Esophagus (tissue), 2 donors: ENCODE measurements at regions not wholly inside any gene's neighbourhood (a gene's known extent, or its start where the extent isn't known, plus 50 kb on each side); places are given as distances from the start of the nearest gene placed in this dataset.

Experiments used
- H3K27ac ChIP-seq, 2 donors: one replicate each; pipeline ENCODE4 v1.5.1; 2013; ENCODE audit warnings: low read depth in 2 of 2, mild to moderate bottlenecking in 2 of 2, inconsistent platforms in 1 of 2, low read length in 1 of 2, moderate library complexity in 1 of 2
- H3K27me3 ChIP-seq, 2 donors: one replicate each; pipeline ENCODE4 v1.6.1; 2013; ENCODE audit warnings: low read length in 2 of 2, control low read depth in 1 of 2, mild to moderate bottlenecking in 1 of 2; ENCODE audit not compliant: insufficient read depth in 2 of 2, control insufficient read depth in 1 of 2
- H3K36me3 ChIP-seq, 2 donors: one replicate each; pipeline ENCODE4 v1.6.1; 2013; ENCODE audit warnings: low read length in 1 of 2; ENCODE audit not compliant: control insufficient read depth in 2 of 2, insufficient read depth in 2 of 2
- H3K4me1 ChIP-seq, 2 donors: one replicate each; pipeline ENCODE4 v1.6.1; 2013; ENCODE audit warnings: low read length in 1 of 2; ENCODE audit not compliant: control insufficient read depth in 2 of 2, insufficient read depth in 2 of 2
- H3K4me3 ChIP-seq, 2 donors: one replicate each; pipeline ENCODE4 v1.5.1; 2013; ENCODE audit warnings: low read length in 2 of 2, mild to moderate bottlenecking in 2 of 2, low read depth in 1 of 2, moderate library complexity in 1 of 2
- H3K9me3 ChIP-seq, 2 donors: one replicate each; pipeline ENCODE4 v1.6.1; 2013; ENCODE audit warnings: mild to moderate bottlenecking in 2 of 2, low read depth in 1 of 2, low read length in 1 of 2, moderate library complexity in 1 of 2; ENCODE audit not compliant: control insufficient read depth in 2 of 2, insufficient read depth in 1 of 2
- WGBS, 2 donors: extraction: QIAGEN DNeasy Blood & Tissue Kit; methylation state at CpG; one replicate each; pipeline ENCODE4 v1.1.7; 2013; 5-methylcytosine and 5-hydroxymethylcytosine counted together
- donor health status: healthy with polysubstance abuse.
- donor health status: Bipolar disorder and iron deficiency.

- Histone ChIP-seq H3K9me3 (peaks cover 0 to 15% of the 10 kb centered on the region in 2 donors), H3K36me3 (no peaks in the 10 kb centered on the region), H3K4me3 (no peak overlapping the region), H3K27me3 (peaks cover 0 to 6% of the 10 kb centered on the region in 2 donors), H3K27ac (no peak overlapping the region), H3K4me1 (peaks cover 7 to 8% of the 10 kb centered on the region in 2 donors)
- 27 to 33% methylated on average over 26 of the region's 26 CpGs for whole genome bisulfite sequencing, 2 donors
These were observed 196.2 kb upstream of the C14orf180 start for GRCh38 chr14:104383088-104383995.

DNA sequence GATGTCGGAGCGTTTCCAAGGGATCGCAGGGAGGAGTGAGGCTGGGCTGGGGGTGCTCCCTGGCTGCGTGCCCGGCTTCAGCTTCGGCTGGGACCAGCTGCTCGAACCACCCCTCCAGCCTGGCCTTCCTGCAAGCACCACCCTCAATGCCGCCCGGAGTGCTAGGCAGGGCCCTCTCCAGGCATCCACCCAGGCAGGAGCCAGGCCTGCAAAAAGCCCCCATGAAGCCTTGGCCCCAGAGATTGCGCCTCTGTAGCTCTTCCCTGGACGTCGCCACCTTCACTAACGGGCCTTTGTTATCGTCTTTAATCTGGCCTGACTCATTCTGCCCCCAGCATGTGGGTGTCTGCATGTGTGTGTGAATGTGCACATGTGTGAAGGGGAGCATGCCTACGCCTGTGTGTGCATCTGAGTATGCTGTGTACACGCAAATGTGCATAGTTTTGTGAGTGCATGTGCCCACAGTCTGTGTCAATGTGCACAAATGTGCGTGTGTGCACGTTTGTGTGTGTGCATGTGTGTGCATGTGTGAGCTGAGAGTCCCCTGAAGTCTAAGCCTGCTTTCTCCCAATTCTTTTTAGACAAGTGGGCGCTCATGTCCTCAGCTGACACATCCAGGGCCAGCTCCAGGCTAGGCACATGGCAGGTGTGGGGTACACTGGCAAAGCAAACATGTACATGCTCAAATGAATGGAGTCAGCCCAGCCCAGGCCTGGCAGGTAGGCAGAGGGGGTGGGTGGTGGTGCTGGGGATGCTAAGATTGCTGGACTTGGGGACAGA lies 195.4 kb upstream of the C14orf180 start:
- WGBS, 2 donors: 30 to 40% methylated on average over 19 of the region's 19 CpGs
- no peak overlapping the region for H3K4me3 ChIP-seq
- no peak overlapping the region for H3K27ac ChIP-seq
- H3K36me3 ChIP-seq: no peaks in the 10 kb centered on the region
- H3K9me3 ChIP-seq: peaks cover 0 to 15% of the 10 kb centered on the region in 2 donors
- H3K4me1 ChIP-seq: peaks cover 7 to 8% of the 10 kb centered on the region in 2 donors
- peaks cover 0 to 6% of the 10 kb centered on the region in 2 donors for H3K27me3 ChIP-seq

DNA sequence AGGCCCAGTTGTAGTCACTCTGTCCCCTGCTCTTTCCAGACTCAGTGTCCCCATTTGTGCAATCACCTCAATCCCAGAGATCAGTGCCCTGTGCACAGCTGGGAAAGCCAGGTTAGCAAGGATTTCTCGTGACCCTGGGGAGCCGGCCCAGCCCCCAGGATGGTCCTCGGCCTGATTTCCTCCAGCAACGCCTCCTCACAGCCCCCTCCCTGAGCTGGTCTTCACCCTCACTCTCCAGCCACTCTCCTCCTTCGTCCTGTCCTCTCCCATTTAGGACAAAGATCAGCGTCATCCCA lies 194.8 kb upstream of the C14orf180 start:
- Histone ChIP-seq H3K36me3 (no peaks in the 10 kb centered on the region), H3K27ac (no peak overlapping the region), H3K9me3 (peaks cover 0 to 13% of the 10 kb centered on the region in 2 donors), H3K27me3 (peaks cover 0 to 4% of the 10 kb centered on the region in 2 donors), H3K4me1 (peaks cover 7 to 8% of the 10 kb centered on the region in 2 donors), H3K4me3 (no peak overlapping the region)
- WGBS, 2 donors: 82 to 89% methylated on average over 6 of the region's 6 CpGs

DNA sequence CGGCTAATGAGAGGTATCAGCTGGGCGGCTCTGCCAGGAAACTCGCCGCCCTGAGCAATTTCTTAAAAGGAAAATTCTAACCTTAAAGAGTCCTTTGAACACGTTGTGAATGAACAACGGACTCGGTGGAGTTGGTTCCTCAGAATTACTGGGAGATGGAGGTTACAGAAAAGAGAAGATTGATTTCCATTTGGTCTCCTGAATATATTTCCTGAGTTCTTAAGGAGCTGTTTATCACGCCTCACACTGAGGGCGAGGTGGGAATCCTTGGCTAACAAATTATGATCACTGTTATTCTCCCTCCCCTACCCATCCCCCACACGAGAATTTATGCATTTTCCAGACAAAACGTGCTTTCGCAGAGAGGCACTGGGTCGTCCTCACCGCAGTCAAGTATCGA lies 194.5 kb upstream of the C14orf180 start:
- Histone ChIP-seq H3K4me1 (peaks cover 7 to 8% of the 10 kb centered on the region in 2 donors), H3K9me3 (peaks cover 0 to 12% of the 10 kb centered on the region in 2 donors), H3K36me3 (no peaks in the 10 kb centered on the region), H3K27me3 (peaks cover 0 to under 1% of the 10 kb centered on the region in 2 donors), H3K27ac (no peak overlapping the region), H3K4me3 (no peak overlapping the region)
- WGBS, 2 donors: 80 to 86% methylated on average over 15 of the region's 15 CpGs

GRCh38 chr14:104385531-104386101 lies 193.9 kb upstream of the C14orf180 start:
- no peak overlapping the region for H3K4me3 ChIP-seq
- no peaks in the 10 kb centered on the region for H3K27me3 ChIP-seq
- H3K27ac ChIP-seq: no peak overlapping the region
- H3K9me3 ChIP-seq: peaks cover 0 to 8% of the 10 kb centered on the region in 2 donors
- H3K4me1 ChIP-seq: peaks cover 7 to 8% of the 10 kb centered on the region in 2 donors
- H3K36me3 ChIP-seq: no peaks in the 10 kb centered on the region
- WGBS, 2 donors: 74 to 82% methylated on average over 20 of the region's 20 CpGs

DNA sequence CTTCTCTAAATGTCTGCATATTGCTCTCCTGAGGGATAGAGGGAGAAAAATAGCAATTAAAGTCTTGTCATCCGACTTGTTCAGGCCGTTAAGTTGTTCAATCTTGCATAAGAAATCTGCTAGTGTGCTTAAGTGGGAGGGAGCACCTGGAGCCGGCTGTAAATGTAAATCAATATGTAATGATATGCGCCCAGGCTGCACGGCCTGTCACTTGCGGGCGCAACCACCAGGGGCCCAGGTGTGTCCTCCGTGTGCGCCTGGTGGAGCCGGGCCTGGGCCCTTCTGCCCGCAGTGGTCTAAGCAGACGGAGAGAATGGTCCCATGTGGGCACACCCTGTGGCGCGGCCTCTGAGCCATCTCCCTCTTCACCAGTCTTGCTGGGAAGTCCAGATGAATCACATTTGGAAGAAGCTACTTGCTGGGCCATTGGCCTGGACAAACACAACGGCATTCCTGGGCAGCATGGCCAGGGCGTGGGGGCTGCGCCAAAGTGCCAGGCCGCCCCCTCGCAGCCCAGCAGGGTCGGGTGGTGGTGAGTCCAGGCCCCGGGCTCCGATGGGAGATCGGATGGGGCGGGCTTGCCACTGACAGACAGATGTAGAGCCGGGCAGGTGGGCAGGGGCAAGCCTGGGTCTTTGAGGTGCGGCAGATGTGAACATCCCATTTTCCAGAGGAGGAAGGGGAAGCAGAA lies 193.3 kb upstream of the C14orf180 start:
- Histone ChIP-seq H3K27ac (no peak overlapping the region), H3K27me3 (no peaks in the 10 kb centered on the region), H3K4me3 (no peak overlapping the region), H3K36me3 (no peaks in the 10 kb centered on the region), H3K9me3 (peaks cover 0 to 6% of the 10 kb centered on the region in 2 donors), H3K4me1 (peaks cover 7 to 8% of the 10 kb centered on the region in 2 donors)
- WGBS, 2 donors: 90 to 92% methylated on average over 26 of the region's 26 CpGs

GRCh38 chr14:104387022-104388010 lies 192.2 kb upstream of the C14orf180 start:
- no peak overlapping the region for H3K27ac ChIP-seq
- 84 to 86% methylated on average over 25 of the region's 25 CpGs for WGBS, 2 donors

DNA sequence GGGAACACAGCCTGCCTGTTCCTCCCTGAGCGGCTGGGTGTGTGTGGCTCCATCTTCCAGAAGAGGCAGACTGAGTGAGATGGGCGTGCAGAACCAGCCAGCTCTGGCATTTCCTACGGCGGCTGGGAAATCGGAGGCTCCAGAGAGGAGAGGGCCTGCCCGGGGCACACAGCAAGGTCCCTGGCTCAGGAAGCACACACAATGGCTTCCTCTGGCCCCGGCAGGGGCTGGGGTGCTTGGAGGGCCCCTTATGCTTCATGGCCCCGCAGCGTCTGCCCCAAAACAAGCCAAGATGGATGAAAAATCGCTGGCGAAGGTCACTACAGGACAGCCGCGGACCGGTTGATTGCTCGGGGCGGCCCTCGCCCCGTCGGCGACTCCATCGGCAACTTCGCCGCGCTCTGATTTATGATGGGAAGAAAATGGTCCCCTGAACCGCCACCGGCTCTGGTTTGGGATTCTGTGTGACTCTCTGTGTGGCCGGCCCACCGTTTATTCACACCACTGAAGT lies 191.5 kb upstream of the C14orf180 start:
- no peak overlapping the region for H3K27ac ChIP-seq
- no peaks in the 10 kb centered on the region for H3K27me3 ChIP-seq
- H3K36me3 ChIP-seq: no peaks in the 10 kb centered on the region
- H3K4me3 ChIP-seq: no peak overlapping the region
- H3K4me1 ChIP-seq: peaks cover 7 to 8% of the 10 kb centered on the region in 2 donors
- H3K9me3 ChIP-seq: peaks cover 0 to 3% of the 10 kb centered on the region in 2 donors
- WGBS, 2 donors: 86 to 87% methylated on average over 28 of the region's 28 CpGs

More at GRCh38 chr14:104387022-104388010, 192.2 kb upstream of the C14orf180 start:
- Histone ChIP-seq H3K9me3 (peaks cover 0 to 3% of the 10 kb centered on the region in 2 donors), H3K36me3 (no peaks in the 10 kb centered on the region), H3K27me3 (no peaks in the 10 kb centered on the region), H3K4me3 (no peak overlapping the region), H3K4me1 (peaks cover 7 to 8% of the 10 kb centered on the region in 2 donors)
